ENCODE measurements at regions not wholly inside any gene's neighbourhood (a gene's known extent, or its start where the extent isn't known, plus 50 kb on each side); places are given as distances from the start of the nearest gene placed in this dataset.

DNA sequence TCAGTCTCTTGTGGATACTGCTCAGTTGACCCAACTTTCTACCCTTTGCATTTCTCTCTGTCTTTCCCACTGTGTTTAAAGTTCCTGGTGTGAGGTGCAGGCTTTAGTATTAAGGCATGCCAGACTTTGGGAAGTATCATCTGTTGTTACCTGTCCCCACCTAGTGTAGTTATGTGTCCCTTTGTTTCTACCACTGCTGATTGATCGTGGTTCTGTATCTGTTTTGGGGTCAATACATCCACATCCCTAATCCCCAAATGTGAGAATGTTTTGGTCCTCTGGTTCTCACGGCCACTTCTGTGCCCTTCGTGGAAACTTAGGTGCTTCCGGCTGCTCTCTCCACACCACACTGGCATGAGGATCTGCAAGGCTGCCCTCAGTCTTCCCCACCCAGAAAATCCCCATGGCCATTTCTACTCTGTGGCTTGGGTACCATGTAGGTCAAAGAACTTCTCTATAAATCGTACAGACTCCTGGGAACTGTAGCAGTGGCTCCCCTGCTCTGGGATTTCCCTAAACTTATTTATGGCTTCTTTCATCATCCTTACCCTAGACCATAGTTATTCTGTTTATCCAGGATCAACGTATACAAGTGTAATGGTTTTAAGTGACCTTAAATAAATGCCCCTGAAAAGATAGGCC lies 443.2 kb downstream of the XYLT1 start:
- Histone ChIP-seq H3K4me3 (ENCODE audit: low read length) (no peak overlapping the region), H3K27me3 (replicated peaks; ENCODE audit: insufficient read depth, low read length) (no peaks in the 10 kb centered on the region)

DNA sequence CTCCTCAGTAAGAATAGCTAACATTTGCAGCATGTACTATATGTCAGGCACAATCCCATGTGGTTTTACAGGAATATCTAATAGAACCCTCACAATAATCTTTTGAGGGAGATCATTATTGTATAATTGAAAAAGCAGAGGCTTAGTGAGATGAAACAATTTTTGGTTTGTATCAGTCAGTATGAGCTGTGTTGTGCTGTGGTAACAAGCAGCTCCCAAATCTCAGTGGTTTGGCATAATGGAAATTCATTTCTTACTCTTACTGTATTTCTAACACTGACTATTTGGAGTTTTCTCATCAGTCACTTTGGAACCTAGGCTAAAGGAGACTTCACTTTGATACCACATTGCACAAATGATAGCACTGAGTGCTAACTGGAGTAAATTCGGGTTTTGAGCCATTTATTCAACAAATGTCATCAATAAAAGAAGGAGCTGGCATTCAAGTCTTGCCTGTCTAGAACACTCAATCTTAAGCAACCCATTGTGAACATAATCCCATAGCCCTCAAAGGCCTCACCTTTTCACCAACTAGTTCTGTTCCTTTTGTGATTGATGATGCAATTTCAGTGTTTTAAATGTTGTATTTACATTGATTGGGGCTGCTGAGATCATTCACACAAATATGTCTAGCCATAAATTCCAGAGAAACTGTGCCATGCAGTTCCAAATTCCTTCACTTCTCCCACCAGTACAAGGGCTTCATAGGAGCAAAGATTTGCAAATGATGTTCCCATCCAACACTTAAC lies 441.0 kb downstream of the XYLT1 start:
- TF ChIP-seq EZH2 (optimal IDR thresholded peaks at IDR 0.05; ENCODE audit: low read depth, low read length), result no peak
- no peak for TF ChIP-seq EZH2phosphoT487 (IDR thresholded peaks at IDR 0.05; ENCODE audit: low read length)
- TF ChIP-seq, protein P1, sequence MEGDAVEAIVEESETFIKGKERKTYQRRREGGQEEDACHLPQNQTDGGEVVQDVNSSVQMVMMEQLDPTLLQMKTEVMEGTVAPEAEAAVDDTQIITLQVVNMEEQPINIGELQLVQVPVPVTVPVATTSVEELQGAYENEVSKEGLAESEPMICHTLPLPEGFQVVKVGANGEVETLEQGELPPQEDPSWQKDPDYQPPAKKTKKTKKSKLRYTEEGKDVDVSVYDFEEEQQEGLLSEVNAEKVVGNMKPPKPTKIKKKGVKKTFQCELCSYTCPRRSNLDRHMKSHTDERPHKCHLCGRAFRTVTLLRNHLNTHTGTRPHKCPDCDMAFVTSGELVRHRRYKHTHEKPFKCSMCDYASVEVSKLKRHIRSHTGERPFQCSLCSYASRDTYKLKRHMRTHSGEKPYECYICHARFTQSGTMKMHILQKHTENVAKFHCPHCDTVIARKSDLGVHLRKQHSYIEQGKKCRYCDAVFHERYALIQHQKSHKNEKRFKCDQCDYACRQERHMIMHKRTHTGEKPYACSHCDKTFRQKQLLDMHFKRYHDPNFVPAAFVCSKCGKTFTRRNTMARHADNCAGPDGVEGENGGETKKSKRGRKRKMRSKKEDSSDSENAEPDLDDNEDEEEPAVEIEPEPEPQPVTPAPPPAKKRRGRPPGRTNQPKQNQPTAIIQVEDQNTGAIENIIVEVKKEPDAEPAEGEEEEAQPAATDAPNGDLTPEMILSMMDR (IDR thresholded peaks at IDR 0.05; ENCODE audit: low read length), result no peak
- H3K79me2 ChIP-seq (ENCODE audit: low read length), result no peaks in the 10 kb centered on the region
- H3K27ac ChIP-seq (ENCODE audit: low read length), result no peak overlapping the region
- H3K4me1 ChIP-seq (ENCODE audit: low read length), result peaks cover 27% of the 10 kb centered on the region
- H3K9me2 ChIP-seq (replicated peaks; ENCODE audit: insufficient read depth, low read length), result no peaks in the 10 kb centered on the region
- H3K4me3 ChIP-seq (ENCODE audit: low read length), result no peak overlapping the region
- no peaks in the 10 kb centered on the region for H3K36me3 ChIP-seq (replicated peaks; ENCODE audit: insufficient read depth, low read length)
- H3K27me3 ChIP-seq (replicated peaks; ENCODE audit: insufficient read depth, low read length), result no peaks in the 10 kb centered on the region
- no peak overlapping the region for H2AFZ ChIP-seq (ENCODE audit: low read length)
- no peak overlapping the region for H3K9ac ChIP-seq (ENCODE audit: low read length)
- peaks cover 10% of the 10 kb centered on the region for H3F3A ChIP-seq (ENCODE audit: insufficient read depth, low read length)
- H4K20me1 ChIP-seq (ENCODE audit: insufficient read depth, low read length), result no peaks in the 10 kb centered on the region
- DNase-seq, result no peak
- H3K9me3 ChIP-seq (replicated peaks; ENCODE audit: insufficient read depth, low read length), result no peaks in the 10 kb centered on the region
- H3K4me2 ChIP-seq (ENCODE audit: low read depth, low read length), result no peak overlapping the region

More for the DNA sequence above, 443.2 kb downstream of the XYLT1 start:
- Histone ChIP-seq H3K27ac (ENCODE audit: low read length) (peak overlapping the region; percentile 44; the same call in 1 of the 2 replicates), H4K20me1 (ENCODE audit: insufficient read depth, low read length) (no peaks in the 10 kb centered on the region), H3K79me2 (ENCODE audit: low read length) (no peaks in the 10 kb centered on the region), H3K4me2 (ENCODE audit: low read depth, low read length) (peak overlapping the region; percentile 53), H3K9me3 (replicated peaks; ENCODE audit: insufficient read depth, low read length) (no peaks in the 10 kb centered on the region), H2AFZ (ENCODE audit: low read length) (0 out of 2 replicates have a peak overlapping the region, but pooled peaks have one; percentile 1), H3K9me2 (replicated peaks; ENCODE audit: insufficient read depth, low read length) (no peaks in the 10 kb centered on the region), H3F3A (ENCODE audit: insufficient read depth, low read length) (peaks cover 10% of the 10 kb centered on the region), H3K9ac (ENCODE audit: low read length) (no peak overlapping the region), H3K4me1 (ENCODE audit: low read length) (peaks cover 27% of the 10 kb centered on the region), H3K36me3 (replicated peaks; ENCODE audit: insufficient read depth, low read length) (no peaks in the 10 kb centered on the region)
- no peak for DNase-seq
- TF ChIP-seq EZH2 (optimal IDR thresholded peaks at IDR 0.05; ENCODE audit: low read depth, low read length) (no peak), EZH2phosphoT487 (IDR thresholded peaks at IDR 0.05; ENCODE audit: low read length) (no peak)
- TF ChIP-seq, protein P1 (IDR thresholded peaks at IDR 0.05; ENCODE audit: low read length), result no peak

DNA sequence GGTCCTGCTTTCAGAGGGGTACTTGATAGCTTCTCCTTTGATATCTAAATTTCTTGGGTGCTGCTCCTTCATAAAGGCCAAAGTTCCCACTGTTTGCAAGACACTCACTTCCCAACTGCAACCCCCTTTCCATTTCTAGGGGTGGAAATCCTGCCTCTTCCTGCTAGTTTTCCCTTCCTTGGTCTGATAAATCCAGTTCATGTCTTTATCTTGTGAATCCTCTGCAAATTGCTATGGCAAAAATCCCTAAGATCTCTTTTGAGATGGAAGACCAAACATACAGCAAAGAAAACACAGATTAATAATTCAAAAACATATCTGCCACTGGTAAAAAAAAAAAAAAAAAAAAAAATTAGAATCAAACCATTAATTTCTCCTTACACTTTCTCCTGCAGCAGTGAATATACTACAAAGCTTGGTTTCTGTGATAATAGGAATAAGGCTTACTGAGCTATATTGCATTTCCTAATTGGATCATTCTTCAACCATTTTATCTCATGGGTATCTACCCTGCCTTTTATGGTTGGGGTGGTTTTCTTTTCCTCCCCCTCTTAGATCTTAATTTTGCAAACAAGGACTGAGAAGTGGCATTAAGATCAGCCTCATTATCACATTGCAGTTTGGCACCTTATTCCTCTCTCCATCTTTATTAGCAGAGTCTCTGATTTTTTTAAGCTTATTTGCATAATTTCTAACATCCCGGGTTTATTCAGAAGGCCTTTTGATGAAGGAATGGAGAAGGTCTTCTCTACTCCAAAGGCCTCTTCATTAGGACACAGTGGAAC lies 439.1 kb downstream of the XYLT1 start:
- Histone ChIP-seq H2AFZ (ENCODE audit: low read length) (no peak overlapping the region), H3K79me2 (ENCODE audit: low read length) (no peaks in the 10 kb centered on the region), H3K9ac (ENCODE audit: low read length) (no peak overlapping the region), H3F3A (ENCODE audit: insufficient read depth, low read length) (peaks cover 7% of the 10 kb centered on the region), H3K9me2 (replicated peaks; ENCODE audit: insufficient read depth, low read length) (no peaks in the 10 kb centered on the region), H3K27me3 (replicated peaks; ENCODE audit: insufficient read depth, low read length) (no peaks in the 10 kb centered on the region), H3K36me3 (replicated peaks; ENCODE audit: insufficient read depth, low read length) (no peaks in the 10 kb centered on the region), H3K27ac (ENCODE audit: low read length) (no peak overlapping the region), H3K4me2 (ENCODE audit: low read depth, low read length) (no peak overlapping the region), H3K4me3 (ENCODE audit: low read length) (no peak overlapping the region), H3K9me3 (replicated peaks; ENCODE audit: insufficient read depth, low read length) (no peaks in the 10 kb centered on the region), H3K4me1 (ENCODE audit: low read length) (peaks cover 16% of the 10 kb centered on the region), H4K20me1 (ENCODE audit: insufficient read depth, low read length) (no peaks in the 10 kb centered on the region)
- no peak for TF ChIP-seq EZH2 (optimal IDR thresholded peaks at IDR 0.05; ENCODE audit: low read depth, low read length)
- TF ChIP-seq EZH2phosphoT487 (IDR thresholded peaks at IDR 0.05; ENCODE audit: low read length), result no peak
- TF ChIP-seq, protein P1 (IDR thresholded peaks at IDR 0.05; ENCODE audit: low read length), result no peak
- DNase-seq, result no peak
